ENCODE measurements at regions not wholly inside any gene's neighbourhood (a gene's known extent, or its start where the extent isn't known, plus 50 kb on each side); places are given as distances from the start of the nearest gene placed in this dataset.

GRCh38 chr1:213905344-213905743 is 82.4 kb upstream of the PROX1 start:
- H3K27me3 ChIP-seq (replicated peaks in 1 of 7): peaks cover 0 to 6% (median 0%) of the 10 kb centered on the region in 7 donors
- peak overlapping the region in 4 of 8 donors; percentile 28 to 39 (median 34) for H3K27ac ChIP-seq
- H3K4me1 ChIP-seq: peaks cover 0 to 7% (median 0%) of the 10 kb centered on the region in 6 donors
- H3K4me3 ChIP-seq: no peak overlapping the region
- no peaks in the 10 kb centered on the region for H3K9me3 ChIP-seq
- H3K36me3 ChIP-seq: no peaks in the 10 kb centered on the region
- intact Hi-C loops (cut with DNase I; ENCODE audit: low total_unique reads): no loop called here
- TF ChIP-seq CTCF (IDR thresholded peaks at IDR 0.05 in 8 of 11, conservative IDR thresholded peaks at IDR 0.05 in 3 of 11): no peak
- peak; percentile 27 to 69 (median 62) for TF ChIP-seq POLR2AphosphoS5 (IDR thresholded peaks at IDR 0.05)
- TF ChIP-seq POLR2A (IDR thresholded peaks at IDR 0.05): no peak
- peak; percentile 81 for DNase-seq
- 44 to 62% (median 55%) methylated on average over 11 to 13 of the region's 13 CpGs for WGBS, 5 donors

GRCh38 chr1:213908521-213908920 is 79.3 kb upstream of the PROX1 start:
- Histone ChIP-seq H3K36me3 (no peaks in the 10 kb centered on the region), H3K4me1 (peaks cover 0 to 7% (median 0%) of the 10 kb centered on the region in 6 donors), H3K9me3 (no peaks in the 10 kb centered on the region), H3K27me3 (replicated peaks in 1 of 7) (peaks cover 0 to 11% (median 0%) of the 10 kb centered on the region in 7 donors), H3K4me3 (no peak overlapping the region), H3K27ac (no peak overlapping the region)
- intact Hi-C loops (cut with DNase I; ENCODE audit: low total_unique reads): no loop called here
- DNase-seq: no peak
- WGBS, 5 donors: 91 to 95% (median 92%) methylated on average over 4 of the region's 4 CpGs
- TF ChIP-seq CTCF (IDR thresholded peaks at IDR 0.05 in 8 of 11, conservative IDR thresholded peaks at IDR 0.05 in 3 of 11): no peak
- no peak for TF ChIP-seq POLR2A (IDR thresholded peaks at IDR 0.05)
- TF ChIP-seq POLR2AphosphoS5 (IDR thresholded peaks at IDR 0.05): no peak

GRCh38 chr1:213914392-213914791 is 73.4 kb upstream of the PROX1 start:
- no peaks in the 10 kb centered on the region for H3K4me1 ChIP-seq
- H3K27me3 ChIP-seq (replicated peaks in 1 of 7): peaks cover 0 to 4% (median 0%) of the 10 kb centered on the region in 7 donors
- WGBS, 5 donors: 62 to 79% (median 62%) methylated on average over 6 of the region's 6 CpGs
- H3K36me3 ChIP-seq: no peaks in the 10 kb centered on the region
- DNase-seq: no peak
- no peak overlapping the region for H3K4me3 ChIP-seq
- no peak overlapping the region for H3K27ac ChIP-seq
- intact Hi-C loops (cut with DNase I; ENCODE audit: low total_unique reads): no loop called here
- H3K9me3 ChIP-seq: no peaks in the 10 kb centered on the region
- TF ChIP-seq CTCF (IDR thresholded peaks at IDR 0.05 in 8 of 11, conservative IDR thresholded peaks at IDR 0.05 in 3 of 11) (no peak), POLR2AphosphoS5 (IDR thresholded peaks at IDR 0.05) (no peak), POLR2A (IDR thresholded peaks at IDR 0.05) (no peak)

GRCh38 chr1:213921311-213921710 is 66.5 kb upstream of the PROX1 start:
- DNase-seq: no peak
- no peaks in the 10 kb centered on the region for H3K36me3 ChIP-seq
- intact Hi-C loops (cut with DNase I; ENCODE audit: low total_unique reads): no loop called here
- no peak overlapping the region for H3K4me3 ChIP-seq
- H3K27me3 ChIP-seq (replicated peaks in 1 of 7): no peaks in the 10 kb centered on the region
- 40 to 64% (median 59%) methylated on average over 2 of the region's 2 CpGs for WGBS, 5 donors
- H3K27ac ChIP-seq: no peak overlapping the region
- TF ChIP-seq POLR2AphosphoS5 (IDR thresholded peaks at IDR 0.05) (no peak), POLR2A (IDR thresholded peaks at IDR 0.05) (no peak), CTCF (IDR thresholded peaks at IDR 0.05 in 8 of 11, conservative IDR thresholded peaks at IDR 0.05 in 3 of 11) (no peak)
- H3K4me1 ChIP-seq: peaks cover 0 to 6% (median 0%) of the 10 kb centered on the region in 6 donors
- H3K9me3 ChIP-seq: no peaks in the 10 kb centered on the region
